Skeletal muscle tissue (tissue), 3 donors: ENCODE measurements at regions not wholly inside any gene's neighbourhood (a gene's known extent, or its start where the extent isn't known, plus 50 kb on each side); places are given as distances from the start of the nearest gene placed in this dataset.
"Not testable (repeated sequence)": the region's sequence is repeated elsewhere in the genome, so short reads cannot be mapped to it uniquely, and the experiment has no call there.

Source experiments
- H3K27ac ChIP-seq: one replicate; pipeline ENCODE4 v1.7.0; 2013; ENCODE audit warnings: mild to moderate bottlenecking, low read depth, low read length, inconsistent platforms
- H3K27me3 ChIP-seq, 3 donors: one replicate each; pipeline ENCODE4 v1.7.0; 2013; ENCODE audit warnings: low read length in 3 of 3; ENCODE audit not compliant: control insufficient read depth in 3 of 3, insufficient read depth in 3 of 3
- H3K36me3 ChIP-seq, 3 donors: one replicate each; pipeline ENCODE4 v1.7.0; 2013; ENCODE audit warnings: low read length in 3 of 3; ENCODE audit not compliant: control insufficient read depth in 3 of 3, insufficient read depth in 3 of 3
- H3K4me1 ChIP-seq, 3 donors: one replicate each; pipeline ENCODE4 v1.7.0; 2013; ENCODE audit warnings: low read length in 3 of 3, mild to moderate bottlenecking in 3 of 3; ENCODE audit not compliant: control insufficient read depth in 3 of 3, insufficient read depth in 3 of 3
- H3K4me3 ChIP-seq, 3 donors: one replicate each; pipeline ENCODE4 v1.7.0; 2013; ENCODE audit warnings: low read length in 3 of 3
- H3K9ac ChIP-seq, 3 donors: one replicate each; pipeline ENCODE4 v1.7.0; 2013; ENCODE audit warnings: low read length in 3 of 3, mild to moderate bottlenecking in 3 of 3, moderate library complexity in 2 of 3, low read depth in 1 of 3
- H3K9me3 ChIP-seq, 3 donors: one replicate each; pipeline ENCODE4 v1.7.0; 2013; ENCODE audit warnings: low read length in 3 of 3; ENCODE audit not compliant: control insufficient read depth in 3 of 3
- donor health status: Osteomylitis.

- H3K27me3 ChIP-seq = no peaks in the 10 kb centered on the region
Observed at GRCh38 chr3:25973122-25973521, 183.2 kb downstream of the OXSM start.

GRCh38 chr3:25982756-25983155 lies 192.9 kb downstream of the OXSM start:
- H3K27ac ChIP-seq = no peak overlapping the region
- H3K36me3 ChIP-seq = no peaks in the 10 kb centered on the region
- H3K9me3 ChIP-seq = no peaks in the 10 kb centered on the region
- H3K27me3 ChIP-seq = no peaks in the 10 kb centered on the region
- H3K4me3 ChIP-seq = no peak overlapping the region
- H3K4me1 ChIP-seq = no peaks in the 10 kb centered on the region
- H3K9ac ChIP-seq = no peak overlapping the region

More at GRCh38 chr3:25973122-25973521, 183.2 kb downstream of the OXSM start:
- H3K4me3 ChIP-seq = no peak overlapping the region
- H3K4me1 ChIP-seq = no peaks in the 10 kb centered on the region
- no peaks in the 10 kb centered on the region for H3K36me3 ChIP-seq
- H3K9ac ChIP-seq = no peak overlapping the region
- no peaks in the 10 kb centered on the region for H3K9me3 ChIP-seq
- H3K27ac ChIP-seq = no peak overlapping the region

- H3K9ac ChIP-seq = no peak overlapping the region
- H3K36me3 ChIP-seq = no peaks in the 10 kb centered on the region
- no peak overlapping the region for H3K27ac ChIP-seq
- H3K27me3 ChIP-seq = no peaks in the 10 kb centered on the region
- H3K4me3 ChIP-seq = no peak overlapping the region
- no peaks in the 10 kb centered on the region for H3K9me3 ChIP-seq
- no peaks in the 10 kb centered on the region for H3K4me1 ChIP-seq
Observed at GRCh38 chr3:25985621-25986020, 195.7 kb downstream of the OXSM start.

- Histone ChIP-seq H3K27ac (no peak overlapping the region), H3K9ac (no peak overlapping the region), H3K9me3 (peaks cover 2 to 9% (median 5%) of the 10 kb centered on the region in 3 donors), H3K4me3 (no peak overlapping the region), H3K36me3 (no peaks in the 10 kb centered on the region), H3K27me3 (no peaks in the 10 kb centered on the region), H3K4me1 (no peaks in the 10 kb centered on the region)
Observed at GRCh38 chr3:25992606-25993005, 202.7 kb downstream of the OXSM start.

- no peak overlapping the region for H3K9ac ChIP-seq
- no peak overlapping the region for H3K4me3 ChIP-seq
- H3K36me3 ChIP-seq = no peaks in the 10 kb centered on the region
- H3K27ac ChIP-seq = no peak overlapping the region
- H3K4me1 ChIP-seq = no peaks in the 10 kb centered on the region
- H3K27me3 ChIP-seq = no peaks in the 10 kb centered on the region
- H3K9me3 ChIP-seq = peaks cover 0 to 3% (median 0%) of the 10 kb centered on the region in 3 donors
Observed at GRCh38 chr3:26004172-26004571, 214.3 kb downstream of the OXSM start.

- Histone ChIP-seq H3K9ac (no peak overlapping the region), H3K9me3 (no peaks in the 10 kb centered on the region), H3K4me1 (no peaks in the 10 kb centered on the region), H3K36me3 (no peaks in the 10 kb centered on the region), H3K27me3 (no peaks in the 10 kb centered on the region), H3K4me3 (no peak overlapping the region), H3K27ac (no peak overlapping the region)
Observed at GRCh38 chr3:26011276-26011675, 221.4 kb downstream of the OXSM start.

- Histone ChIP-seq H3K4me1 (no peaks in the 10 kb centered on the region), H3K27me3 (no peaks in the 10 kb centered on the region), H3K36me3 (no peaks in the 10 kb centered on the region), H3K4me3 (no peak overlapping the region), H3K9ac (no peak overlapping the region), H3K9me3 (no peaks in the 10 kb centered on the region), H3K27ac (no peak overlapping the region)
Observed at GRCh38 chr3:26012241-26012745, 222.4 kb downstream of the OXSM start.

- Histone ChIP-seq H3K9me3 (no peaks in the 10 kb centered on the region), H3K4me1 (no peaks in the 10 kb centered on the region), H3K36me3 (no peaks in the 10 kb centered on the region), H3K27ac (no peak overlapping the region), H3K4me3 (no peak overlapping the region), H3K9ac (no peak overlapping the region), H3K27me3 (no peaks in the 10 kb centered on the region)
Observed at GRCh38 chr3:26015752-26016151, 225.9 kb downstream of the OXSM start.

GRCh38 chr3:26018889-26019288 lies 229.0 kb downstream of the OXSM start:
- Histone ChIP-seq H3K4me3 (no peak overlapping the region), H3K4me1 (no peaks in the 10 kb centered on the region), H3K27me3 (no peaks in the 10 kb centered on the region), H3K36me3 (no peaks in the 10 kb centered on the region), H3K9ac (no peak overlapping the region), H3K9me3 (no peaks in the 10 kb centered on the region), H3K27ac (no peak overlapping the region)

- not testable (repeated sequence) for H3K4me3 ChIP-seq, H3K27me3 ChIP-seq, H3K4me1 ChIP-seq, H3K9ac ChIP-seq, H3K36me3 ChIP-seq, H3K9me3 ChIP-seq, H3K27ac ChIP-seq
Observed at GRCh38 chr3:26024206-26024605, 234.3 kb downstream of the OXSM start.

GRCh38 chr3:26029321-26029720 lies 239.4 kb downstream of the OXSM start:
- Histone ChIP-seq H3K4me3 (no peak overlapping the region), H3K9me3 (peaks cover 0 to 2% (median 0%) of the 10 kb centered on the region in 3 donors), H3K9ac (no peak overlapping the region), H3K27me3 (no peaks in the 10 kb centered on the region), H3K36me3 (no peaks in the 10 kb centered on the region), H3K4me1 (no peaks in the 10 kb centered on the region), H3K27ac (no peak overlapping the region)
